ENCODE measurements at regions not wholly inside any gene's neighbourhood (a gene's known extent, or its start where the extent isn't known, plus 50 kb on each side); places are given as distances from the start of the nearest gene placed in this dataset.

DNA sequence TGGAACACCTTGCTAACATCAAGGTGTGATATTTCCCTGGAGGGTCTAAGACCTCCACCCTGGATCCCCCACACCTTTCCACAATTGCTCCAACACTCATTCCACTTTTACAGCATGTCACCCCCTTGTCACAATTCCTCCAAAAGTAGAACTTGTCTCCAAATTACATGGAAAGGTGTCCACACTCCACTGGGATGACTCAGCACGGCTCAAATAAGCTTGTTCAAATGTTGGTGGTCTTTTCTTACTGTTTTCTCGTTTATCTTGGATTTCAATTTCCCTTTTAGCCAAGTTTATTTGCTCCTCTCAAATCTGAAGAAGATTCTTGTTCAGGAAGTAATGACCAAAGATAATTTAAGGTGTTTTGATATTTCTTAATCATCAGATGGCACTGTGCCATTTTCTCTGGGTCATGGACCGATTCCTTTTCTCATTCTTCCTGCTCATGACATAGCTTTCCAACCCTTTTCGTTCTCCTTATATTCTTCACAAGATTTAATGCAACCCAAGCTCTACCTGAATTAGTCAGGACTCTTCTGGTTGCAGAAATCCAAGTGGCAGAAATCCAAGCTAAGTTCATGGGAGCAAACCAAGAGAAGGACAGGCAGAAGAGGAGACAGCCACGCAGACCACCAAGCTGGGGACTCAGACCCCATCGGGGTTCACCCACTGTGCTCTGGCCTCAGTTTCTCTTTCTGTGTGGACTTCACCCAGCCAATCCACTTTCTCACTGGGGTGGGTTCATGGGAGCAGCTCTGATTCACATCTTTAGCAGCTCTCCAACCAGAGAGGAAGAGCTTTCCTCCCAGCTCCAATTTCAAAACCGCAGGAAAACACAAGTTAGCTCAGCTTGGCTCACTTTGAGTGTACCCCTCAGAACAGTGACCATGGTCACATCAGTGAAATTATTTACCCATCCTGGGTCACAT, 110.5 kb upstream of the CDYL start:
- H2AFZ ChIP-seq (ENCODE audit: low read length), result no peak overlapping the region
- DNase-seq (peak; percentile 22), ATAC-seq (no peak)
- TF ChIP-seq EZH2phosphoT487 (IDR thresholded peaks at IDR 0.05; ENCODE audit: borderline replicate concordance, low read length), result no peak
- TF ChIP-seq, protein P1, sequence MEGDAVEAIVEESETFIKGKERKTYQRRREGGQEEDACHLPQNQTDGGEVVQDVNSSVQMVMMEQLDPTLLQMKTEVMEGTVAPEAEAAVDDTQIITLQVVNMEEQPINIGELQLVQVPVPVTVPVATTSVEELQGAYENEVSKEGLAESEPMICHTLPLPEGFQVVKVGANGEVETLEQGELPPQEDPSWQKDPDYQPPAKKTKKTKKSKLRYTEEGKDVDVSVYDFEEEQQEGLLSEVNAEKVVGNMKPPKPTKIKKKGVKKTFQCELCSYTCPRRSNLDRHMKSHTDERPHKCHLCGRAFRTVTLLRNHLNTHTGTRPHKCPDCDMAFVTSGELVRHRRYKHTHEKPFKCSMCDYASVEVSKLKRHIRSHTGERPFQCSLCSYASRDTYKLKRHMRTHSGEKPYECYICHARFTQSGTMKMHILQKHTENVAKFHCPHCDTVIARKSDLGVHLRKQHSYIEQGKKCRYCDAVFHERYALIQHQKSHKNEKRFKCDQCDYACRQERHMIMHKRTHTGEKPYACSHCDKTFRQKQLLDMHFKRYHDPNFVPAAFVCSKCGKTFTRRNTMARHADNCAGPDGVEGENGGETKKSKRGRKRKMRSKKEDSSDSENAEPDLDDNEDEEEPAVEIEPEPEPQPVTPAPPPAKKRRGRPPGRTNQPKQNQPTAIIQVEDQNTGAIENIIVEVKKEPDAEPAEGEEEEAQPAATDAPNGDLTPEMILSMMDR (conservative IDR thresholded peaks at IDR 0.05; ENCODE audit: low read depth, low read length), result no peak
- no peak for TF ChIP-seq EZH2 (IDR thresholded peaks at IDR 0.05; ENCODE audit: low read length, unreplicated experiment)
- H3K4me2 ChIP-seq (ENCODE audit: low read length), result no peak overlapping the region
- H3K79me2 ChIP-seq (ENCODE audit: low read length), result no peaks in the 10 kb centered on the region
- no peaks in the 10 kb centered on the region for H3K36me3 ChIP-seq (ENCODE audit: low read depth, low read length)
- H3K4me3 ChIP-seq (ENCODE audit: low read length), result no peak overlapping the region
- intact Hi-C loops (cut with micrococcal nuclease), result no loop called here
- H4K20me1 ChIP-seq (ENCODE audit: low read length), result no peaks in the 10 kb centered on the region
- no peaks in the 10 kb centered on the region for H3K9me3 ChIP-seq (ENCODE audit: low read length)
- H3K4me1 ChIP-seq (ENCODE audit: insufficient read depth, low read length), result no peaks in the 10 kb centered on the region
- H3F3A ChIP-seq (ENCODE audit: low read length, unreplicated experiment), result no peaks in the 10 kb centered on the region
- BruUV-seq (replicated peaks), result no TSS peak
- no peaks in the 10 kb centered on the region for H3K9me2 ChIP-seq (replicated peaks; ENCODE audit: low read length)
- POLR2A ChIA-PET (ENCODE audit: unreplicated experiment), result no interaction called here
- CTCF ChIA-PET, result no interaction called here
- no peak overlapping the region for H3K27ac ChIP-seq (ENCODE audit: low read length)
- H3K9ac ChIP-seq (ENCODE audit: low read length), result no peak overlapping the region
- no peaks in the 10 kb centered on the region for H3K27me3 ChIP-seq (ENCODE audit: low read length)

DNA sequence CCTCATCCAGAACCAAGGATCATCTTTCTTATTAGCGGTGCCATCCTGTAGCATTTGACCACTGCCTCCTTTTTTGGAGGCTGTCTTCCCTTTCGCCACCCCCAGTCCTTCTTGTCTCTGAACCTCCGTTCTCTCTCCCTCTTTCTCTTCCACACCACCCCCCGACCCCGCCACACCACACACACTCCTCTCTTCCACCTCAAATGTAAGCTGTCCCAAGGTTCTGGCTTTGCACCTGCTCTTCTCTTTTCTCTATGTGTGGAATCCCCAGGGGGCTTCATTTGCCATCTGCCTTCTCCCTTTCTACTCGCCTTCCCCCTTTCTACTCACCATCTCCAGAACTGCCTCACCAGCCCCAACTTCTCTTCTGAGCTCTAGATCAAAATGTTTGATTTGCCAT, 111.3 kb upstream of the CDYL start:
- Histone ChIP-seq H3K9me3 (ENCODE audit: low read length) (no peaks in the 10 kb centered on the region), H3K27ac (ENCODE audit: low read length) (no peak overlapping the region), H3K4me3 (ENCODE audit: low read length) (no peak overlapping the region), H3K9ac (ENCODE audit: low read length) (no peak overlapping the region), H3K9me2 (replicated peaks; ENCODE audit: low read length) (no peaks in the 10 kb centered on the region), H2AFZ (ENCODE audit: low read length) (no peak overlapping the region), H3K4me2 (ENCODE audit: low read length) (no peak overlapping the region), H3K27me3 (ENCODE audit: low read length) (no peaks in the 10 kb centered on the region), H3K79me2 (ENCODE audit: low read length) (no peaks in the 10 kb centered on the region), H3K4me1 (ENCODE audit: insufficient read depth, low read length) (no peaks in the 10 kb centered on the region), H3F3A (ENCODE audit: low read length, unreplicated experiment) (no peaks in the 10 kb centered on the region), H4K20me1 (ENCODE audit: low read length) (no peaks in the 10 kb centered on the region), H3K36me3 (ENCODE audit: low read depth, low read length) (no peaks in the 10 kb centered on the region)
- BruUV-seq (replicated peaks), result no TSS peak
- ChIA-PET CTCF (no interaction called here), POLR2A (ENCODE audit: unreplicated experiment) (no interaction called here)
- intact Hi-C loops (cut with micrococcal nuclease), result no loop called here
- ATAC-seq, result no peak
- TF ChIP-seq EZH2 (IDR thresholded peaks at IDR 0.05; ENCODE audit: low read length, unreplicated experiment), result no peak
- TF ChIP-seq, protein P1 (conservative IDR thresholded peaks at IDR 0.05; ENCODE audit: low read depth, low read length), result no peak
- no peak for TF ChIP-seq EZH2phosphoT487 (IDR thresholded peaks at IDR 0.05; ENCODE audit: borderline replicate concordance, low read length)
- DNase-seq, result no peak

DNA sequence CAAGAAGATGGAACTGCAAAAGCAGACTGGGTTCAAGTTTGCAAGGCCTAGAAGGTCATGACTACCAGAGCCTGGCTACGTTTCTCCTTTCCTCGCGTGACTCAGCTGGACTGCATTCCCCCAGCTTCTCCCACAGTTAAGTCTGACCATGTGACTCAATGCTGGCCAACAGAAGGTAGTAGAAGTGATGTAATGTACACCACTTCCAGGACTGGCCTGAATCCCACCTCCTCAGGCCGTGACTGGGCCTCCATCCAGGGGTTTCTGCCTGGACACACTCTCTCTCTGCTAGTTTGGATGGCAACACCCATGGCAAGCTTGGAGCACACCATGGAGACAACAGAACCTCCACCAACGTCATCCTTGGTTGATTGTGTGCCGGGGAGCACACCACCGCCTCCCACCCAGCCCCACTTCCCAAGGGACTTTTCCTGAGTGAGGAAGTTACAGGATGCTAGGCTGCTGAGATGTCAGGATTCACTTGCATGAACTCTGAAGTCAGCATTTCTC, 112.0 kb upstream of the CDYL start:
- no peaks in the 10 kb centered on the region for H3K36me3 ChIP-seq (ENCODE audit: low read depth, low read length)
- H3F3A ChIP-seq (ENCODE audit: low read length, unreplicated experiment), result no peaks in the 10 kb centered on the region
- H3K9me2 ChIP-seq (replicated peaks; ENCODE audit: low read length), result no peaks in the 10 kb centered on the region
- ChIA-PET CTCF (no interaction called here), POLR2A (ENCODE audit: unreplicated experiment) (no interaction called here)
- TF ChIP-seq EZH2phosphoT487 (IDR thresholded peaks at IDR 0.05; ENCODE audit: borderline replicate concordance, low read length), result no peak
- H3K27ac ChIP-seq (ENCODE audit: low read length), result no peak overlapping the region
- H3K4me3 ChIP-seq (ENCODE audit: low read length), result no peak overlapping the region
- no peaks in the 10 kb centered on the region for H4K20me1 ChIP-seq (ENCODE audit: low read length)
- H3K4me2 ChIP-seq (ENCODE audit: low read length), result no peak overlapping the region
- H3K9ac ChIP-seq (ENCODE audit: low read length), result no peak overlapping the region
- H3K9me3 ChIP-seq (ENCODE audit: low read length), result no peaks in the 10 kb centered on the region
- ATAC-seq (no peak), DNase-seq (no peak)
- BruUV-seq (replicated peaks), result no TSS peak
- H3K27me3 ChIP-seq (ENCODE audit: low read length), result no peaks in the 10 kb centered on the region
- intact Hi-C loops (cut with micrococcal nuclease), result no loop called here
- no peaks in the 10 kb centered on the region for H3K79me2 ChIP-seq (ENCODE audit: low read length)
- H3K4me1 ChIP-seq (ENCODE audit: insufficient read depth, low read length), result no peaks in the 10 kb centered on the region
- no peak overlapping the region for H2AFZ ChIP-seq (ENCODE audit: low read length)
